Right lung (tissue), 2 donors: ENCODE measurements at regions not wholly inside any gene's neighbourhood (a gene's known extent, or its start where the extent isn't known, plus 50 kb on each side); places are given as distances from the start of the nearest gene placed in this dataset.
A peak's percentile ranks its signal among the peaks of the same experiment; 100 is the strongest.
"Not testable (repeated sequence)": the region's sequence is repeated elsewhere in the genome, so short reads cannot be mapped to it uniquely, and the experiment has no call there.

Experiments
- DNase-seq, 2 donors: peaks; one replicate each; pipeline ENCODE4 v3.0.0-alpha.2; 2013

DNA sequence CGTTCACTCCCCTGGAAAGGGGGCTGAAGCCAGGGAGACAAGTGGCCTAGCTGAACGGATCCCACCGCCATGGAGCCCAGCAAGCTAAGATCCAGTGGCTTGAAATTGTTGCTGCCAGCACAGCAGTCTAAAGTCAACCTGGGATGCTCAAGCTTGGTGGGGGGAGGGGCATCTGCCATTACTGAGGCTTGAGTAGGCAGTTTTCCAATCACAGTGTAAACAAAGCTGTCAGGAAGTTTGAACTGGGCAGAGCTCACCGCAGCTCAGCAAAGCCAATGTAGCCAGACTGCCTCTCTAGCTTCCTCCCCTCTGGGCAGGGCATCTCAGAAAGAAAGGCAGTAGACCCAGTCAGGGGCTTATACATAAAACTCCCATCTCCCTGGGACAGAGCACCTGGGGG, 470.0 kb upstream of the DIAPH2 start:
- not testable (repeated sequence) for DNase-seq

DNA sequence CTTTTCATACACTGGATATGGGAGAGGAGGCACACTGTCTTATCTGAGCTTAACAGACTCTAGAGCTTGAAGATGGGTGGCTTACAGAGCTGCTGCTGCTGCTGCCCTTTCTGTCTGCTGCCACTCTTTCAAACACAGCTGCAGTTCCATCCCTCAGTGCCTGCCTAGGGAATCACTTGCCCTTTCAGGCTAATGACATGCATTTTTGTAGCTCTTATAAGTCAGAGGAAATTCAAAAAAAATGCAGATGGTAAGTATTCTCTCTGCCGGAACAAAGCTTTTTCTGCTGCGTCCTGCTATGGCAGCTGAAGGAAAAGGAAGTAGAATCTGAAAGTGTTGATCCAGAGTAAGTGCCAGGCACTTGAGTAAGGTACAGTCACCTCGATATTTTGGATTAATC, 460.4 kb upstream of the DIAPH2 start:
- DNase-seq = no peak

DNA sequence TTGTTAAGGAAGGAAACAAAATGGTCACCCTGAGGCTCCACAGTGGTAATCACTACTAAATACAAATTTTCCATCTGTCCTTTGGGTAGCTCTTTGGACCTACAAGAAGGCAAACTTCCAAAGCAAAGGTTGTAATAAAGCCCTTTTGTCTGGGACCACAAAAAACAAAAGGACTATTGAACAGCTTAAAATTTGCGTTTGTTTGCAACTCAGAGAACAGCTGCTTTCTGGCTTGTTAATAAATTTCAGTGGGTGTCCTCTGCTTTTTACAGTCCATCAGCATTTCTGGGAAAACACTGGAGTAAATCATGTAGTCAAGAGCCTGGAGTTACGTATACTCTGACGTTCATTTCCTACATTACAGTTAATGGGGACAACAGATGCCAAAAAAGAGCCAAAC, 439.7 kb upstream of the DIAPH2 start:
- DNase-seq = peak; percentile 1 to 6

GRCh38 chrX:96246436-96246835, 438.2 kb upstream of the DIAPH2 start:
- DNase-seq = no peak
